ENCODE measurements at regions not wholly inside any gene's neighbourhood (a gene's known extent, or its start where the extent isn't known, plus 50 kb on each side); places are given as distances from the start of the nearest gene placed in this dataset.

- TF ChIP-seq CTCF (IDR thresholded peaks at IDR 0.05) (no peak), POLR2AphosphoS5 (IDR thresholded peaks at IDR 0.05) (no peak)
These were observed 186.0 kb downstream of the KIF20B start for GRCh38 chr10:89887406-89887805.

Data from esophagus muscularis mucosa (tissue), 3 donors.